ENCODE measurements at regions not wholly inside any gene's neighbourhood (a gene's known extent, or its start where the extent isn't known, plus 50 kb on each side); places are given as distances from the start of the nearest gene placed in this dataset.

DNA sequence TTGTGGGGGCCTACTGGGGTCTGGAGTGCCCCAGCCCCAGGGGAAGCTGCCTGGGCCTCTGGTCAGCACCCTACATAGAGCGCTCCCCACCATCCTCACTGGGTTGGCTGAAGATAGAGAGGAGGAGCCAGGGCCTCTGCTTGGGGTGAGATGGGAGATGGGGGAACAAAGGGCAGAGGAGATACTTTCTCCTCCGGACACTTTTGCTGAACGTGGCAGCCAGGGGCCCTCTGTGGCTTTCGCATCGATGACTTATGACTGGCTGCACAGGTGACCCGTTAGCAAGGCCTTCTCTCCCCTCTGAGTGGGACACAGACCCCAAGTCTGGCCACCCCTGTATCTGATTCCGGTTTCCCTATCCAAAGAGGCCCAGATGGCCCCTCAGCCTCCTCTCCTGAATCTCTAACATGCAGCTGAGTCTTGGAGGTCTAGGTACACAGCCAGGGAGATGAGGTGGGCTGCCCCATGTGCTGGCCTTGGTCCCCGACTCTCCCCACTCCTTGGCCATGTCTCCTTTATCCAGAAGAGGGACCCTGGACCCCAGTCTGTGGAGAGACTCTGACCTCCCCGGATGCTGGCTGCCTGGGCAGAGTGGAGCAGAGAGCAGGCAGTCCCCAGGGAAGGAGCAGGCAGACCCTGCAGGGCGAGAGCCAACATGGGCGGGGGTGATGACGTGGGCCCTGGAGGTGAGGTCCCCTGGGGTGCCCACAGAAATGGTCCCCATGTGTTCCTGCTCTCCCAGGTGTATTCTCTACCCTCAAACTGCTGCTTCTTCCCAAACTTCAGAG, 59.3 kb upstream of the NECTIN1 start:
- no peak for DNase-seq

DNA sequence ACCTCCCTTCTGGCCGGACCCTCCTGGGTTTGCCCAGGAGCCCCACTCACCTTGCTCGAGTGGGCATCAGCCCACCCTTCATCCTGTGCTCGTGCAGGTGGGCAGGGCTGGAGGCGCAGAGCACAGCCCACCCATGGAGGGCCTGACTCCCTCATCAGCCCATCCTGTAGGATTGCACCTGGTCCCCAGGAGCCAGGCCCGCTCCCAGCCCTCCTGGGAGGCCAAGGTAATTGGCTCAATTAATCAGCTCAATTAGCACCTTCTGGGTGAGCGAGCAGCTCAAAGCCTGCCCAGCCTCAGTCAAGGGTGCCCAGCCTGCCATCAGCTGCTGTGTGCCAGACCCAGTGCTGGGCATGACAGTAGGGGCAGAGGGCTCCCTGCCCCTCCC, 58.1 kb upstream of the NECTIN1 start:
- DNase-seq, result no peak

DNA sequence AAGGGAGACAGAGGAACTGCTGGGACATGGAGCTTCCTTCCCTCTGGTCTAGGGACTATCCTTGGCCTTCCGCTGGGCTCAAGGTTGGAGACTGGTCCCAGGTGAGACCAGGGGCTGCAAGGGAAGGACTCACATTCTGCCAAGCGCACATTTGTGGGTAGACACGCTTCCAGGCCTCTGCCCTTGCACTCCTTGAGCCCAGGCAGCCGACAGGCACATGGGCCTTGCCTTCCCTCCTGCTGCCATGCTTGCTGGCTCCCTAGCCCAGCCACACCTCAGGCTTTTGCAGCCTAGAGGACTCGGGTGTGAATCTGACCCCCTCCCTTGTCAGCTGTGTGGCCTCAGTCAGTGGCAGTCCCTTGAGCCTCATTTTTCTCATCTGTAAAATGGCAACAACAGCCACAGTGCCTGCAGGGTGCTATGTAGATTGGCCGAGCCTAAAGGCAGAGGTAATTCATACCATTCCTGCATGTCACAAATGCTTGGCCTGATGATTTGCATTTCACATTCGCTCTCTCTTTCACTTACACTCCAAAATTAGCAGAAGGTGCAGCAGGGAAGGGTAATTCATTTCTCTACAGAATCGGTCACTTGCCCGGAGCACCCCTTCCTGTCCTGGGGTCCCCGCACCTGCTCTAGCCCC, 57.6 kb upstream of the NECTIN1 start:
- DNase-seq, result no peak

DNA sequence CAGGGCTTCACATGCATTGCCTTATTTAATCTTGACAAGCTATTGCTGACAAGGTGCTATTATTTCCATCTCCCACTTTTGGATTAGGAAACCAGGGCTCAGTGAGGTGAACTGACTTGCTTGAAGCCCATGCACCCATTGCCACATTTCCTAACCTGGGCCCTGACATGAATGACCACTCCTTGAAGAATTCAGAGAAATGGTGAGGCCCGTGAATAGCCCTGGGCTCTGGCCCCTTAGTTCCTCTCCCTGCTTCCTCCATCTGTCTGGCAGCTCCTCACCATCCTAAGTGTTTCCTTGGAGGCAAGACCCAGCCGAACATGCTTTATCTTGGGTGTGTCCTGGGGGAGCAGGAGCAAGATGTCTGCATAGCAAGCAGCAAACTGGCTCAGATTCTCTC, 56.1 kb upstream of the NECTIN1 start:
- DNase-seq, result no peak

DNA sequence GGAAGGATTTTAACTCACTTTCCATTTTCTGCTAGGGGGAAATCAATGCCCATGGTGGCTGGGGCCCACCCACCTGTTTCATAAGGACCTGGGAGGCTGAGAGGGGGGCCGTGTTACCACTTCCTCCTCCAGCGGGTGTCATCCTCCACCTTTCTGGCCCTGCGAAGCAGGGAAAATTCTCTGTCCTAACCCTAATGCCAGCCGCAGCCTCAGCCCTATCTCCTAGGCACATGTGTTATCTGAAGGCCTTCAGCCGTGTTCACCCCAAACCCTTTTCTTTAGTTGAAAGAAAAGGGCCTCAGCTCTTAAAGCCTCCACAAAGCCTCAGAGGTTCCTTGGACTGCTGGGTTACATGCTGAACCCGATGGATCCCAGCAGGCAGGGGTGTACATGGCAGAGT, 55.4 kb upstream of the NECTIN1 start:
- DNase-seq, result no peak

DNA sequence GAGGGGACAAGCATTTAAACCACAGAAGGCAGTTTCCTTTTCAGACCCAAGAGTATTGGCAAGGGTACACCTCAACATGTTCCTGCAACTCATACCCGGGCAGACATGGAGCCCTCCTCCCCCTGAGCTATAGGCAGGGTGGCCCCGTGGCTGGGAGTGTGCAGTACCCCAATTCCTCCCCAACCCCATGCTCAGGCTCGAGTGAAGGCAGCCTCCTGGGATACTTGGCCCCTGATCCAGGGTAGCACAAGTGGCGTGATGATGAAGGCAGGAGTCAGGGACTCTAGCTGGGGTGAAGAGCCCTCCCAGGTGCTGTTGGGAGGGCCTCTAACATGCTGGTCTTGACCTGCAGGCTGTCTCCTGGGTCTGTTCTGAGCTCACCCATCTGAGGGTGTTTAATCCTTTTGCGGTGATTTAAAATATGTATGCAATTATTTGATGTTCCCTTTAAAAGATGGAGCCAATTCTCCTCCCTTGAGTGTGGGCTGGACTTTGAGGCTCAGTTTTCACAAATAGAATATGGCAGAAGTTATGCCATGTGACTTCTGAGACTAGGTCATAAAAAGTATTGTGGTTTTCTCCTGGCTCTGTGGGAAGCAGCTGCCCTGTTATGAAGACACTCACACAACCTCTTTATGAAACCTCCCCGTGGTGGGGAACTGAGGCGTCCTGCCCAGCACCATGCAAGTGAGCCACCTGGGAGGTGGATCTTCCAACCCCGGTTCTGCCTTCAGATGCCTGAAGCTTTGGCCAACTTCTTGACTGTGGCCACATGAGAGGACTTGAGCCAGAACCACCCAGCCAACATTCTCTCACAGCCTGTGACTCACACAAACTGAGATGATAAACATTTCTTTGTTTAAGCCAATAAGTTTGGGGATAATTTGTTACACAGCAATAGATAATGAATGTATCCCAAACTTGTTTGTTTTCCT, 54.7 kb upstream of the NECTIN1 start:
- DNase-seq, result no peak

DNA sequence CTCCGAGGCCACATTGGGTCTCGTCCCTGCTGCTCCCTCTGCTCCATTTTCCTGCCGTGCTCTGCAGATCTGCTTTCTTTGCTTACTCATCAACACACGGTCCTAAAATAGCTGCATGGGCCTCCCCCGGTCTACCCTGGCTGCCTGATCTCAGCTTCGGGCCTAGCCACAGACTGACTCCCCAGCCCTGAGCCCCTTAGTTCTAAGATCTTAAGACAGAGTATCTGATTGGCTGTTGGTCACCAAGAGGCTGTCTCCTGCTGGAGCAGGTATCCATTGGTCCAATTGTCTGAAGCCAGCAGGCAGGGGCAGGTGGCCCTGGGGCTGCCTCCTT, 53.7 kb upstream of the NECTIN1 start:
- DNase-seq, result peak; percentile 32

DNA sequence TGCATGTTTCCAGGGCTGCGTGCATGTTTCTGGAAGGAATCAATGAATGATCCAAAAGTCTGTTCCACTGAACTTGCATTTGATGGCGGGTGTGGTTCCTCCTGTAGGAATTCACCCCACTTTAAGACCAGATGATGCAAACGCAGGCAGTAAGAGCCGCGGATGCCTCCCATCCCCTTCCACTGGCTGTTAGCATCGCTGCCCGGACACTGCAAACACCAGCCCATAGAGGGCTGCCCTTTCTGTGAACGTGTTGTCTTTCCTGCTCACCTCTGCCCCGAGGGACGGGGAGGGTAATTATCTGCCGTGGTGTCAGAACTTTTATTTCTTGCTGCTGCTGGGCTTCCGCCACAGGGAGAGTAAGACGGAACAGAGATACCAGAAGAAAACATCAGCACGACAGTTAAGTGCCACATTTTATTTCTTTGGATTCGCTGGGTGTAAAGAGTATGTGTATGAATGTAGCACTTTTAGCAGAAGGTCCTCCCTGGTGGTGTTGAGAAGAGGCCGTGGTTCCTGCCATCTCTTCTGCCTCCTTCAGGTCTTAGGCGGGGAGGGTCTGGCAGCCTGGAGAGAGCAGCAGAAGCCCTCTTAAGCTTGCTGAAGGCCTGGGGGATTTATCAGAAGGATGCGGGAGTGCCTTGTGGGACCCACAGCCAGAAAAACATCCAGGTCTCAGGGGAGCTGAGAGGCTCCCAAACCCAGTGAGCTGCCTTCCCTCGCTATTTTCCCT, 53.2 kb upstream of the NECTIN1 start:
- DNase-seq, result no peak

DNA sequence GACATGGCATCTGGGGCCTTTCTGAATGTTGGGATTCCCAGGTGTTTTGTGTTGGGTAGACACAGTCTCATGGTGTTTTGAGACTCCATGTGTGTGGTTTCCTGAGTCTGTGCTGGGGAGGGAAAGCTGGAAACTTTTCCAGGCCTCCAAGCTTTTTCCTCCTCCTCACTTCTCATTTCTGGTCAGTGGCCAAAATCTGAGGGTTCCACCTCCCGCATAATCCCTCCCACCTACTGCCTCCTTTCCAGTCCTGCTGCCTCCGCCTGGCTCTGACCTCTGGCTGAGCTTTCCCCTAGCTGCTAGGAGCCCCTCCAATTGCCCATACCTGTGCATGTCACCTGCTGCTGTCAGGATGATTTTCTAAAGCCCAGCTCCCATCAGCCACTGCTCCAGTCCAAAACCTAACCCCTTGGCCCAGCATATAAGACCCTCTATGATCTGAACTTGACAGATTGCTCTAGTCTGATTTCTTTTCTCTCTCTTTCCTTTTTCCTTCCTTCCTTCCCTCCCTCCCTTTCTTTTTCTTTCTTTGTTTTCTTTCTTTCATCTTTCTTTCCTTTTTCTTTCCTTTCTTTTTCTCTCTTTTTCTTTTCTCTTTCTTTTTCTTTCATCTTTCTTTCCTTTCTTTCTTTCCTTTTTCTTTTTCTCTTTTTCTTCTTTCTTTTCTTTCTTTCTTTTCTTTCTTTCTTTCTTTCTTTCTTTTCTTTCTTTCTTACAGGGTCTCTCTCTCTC, 51.4 kb upstream of the NECTIN1 start:
- DNase-seq, result no peak

DNA sequence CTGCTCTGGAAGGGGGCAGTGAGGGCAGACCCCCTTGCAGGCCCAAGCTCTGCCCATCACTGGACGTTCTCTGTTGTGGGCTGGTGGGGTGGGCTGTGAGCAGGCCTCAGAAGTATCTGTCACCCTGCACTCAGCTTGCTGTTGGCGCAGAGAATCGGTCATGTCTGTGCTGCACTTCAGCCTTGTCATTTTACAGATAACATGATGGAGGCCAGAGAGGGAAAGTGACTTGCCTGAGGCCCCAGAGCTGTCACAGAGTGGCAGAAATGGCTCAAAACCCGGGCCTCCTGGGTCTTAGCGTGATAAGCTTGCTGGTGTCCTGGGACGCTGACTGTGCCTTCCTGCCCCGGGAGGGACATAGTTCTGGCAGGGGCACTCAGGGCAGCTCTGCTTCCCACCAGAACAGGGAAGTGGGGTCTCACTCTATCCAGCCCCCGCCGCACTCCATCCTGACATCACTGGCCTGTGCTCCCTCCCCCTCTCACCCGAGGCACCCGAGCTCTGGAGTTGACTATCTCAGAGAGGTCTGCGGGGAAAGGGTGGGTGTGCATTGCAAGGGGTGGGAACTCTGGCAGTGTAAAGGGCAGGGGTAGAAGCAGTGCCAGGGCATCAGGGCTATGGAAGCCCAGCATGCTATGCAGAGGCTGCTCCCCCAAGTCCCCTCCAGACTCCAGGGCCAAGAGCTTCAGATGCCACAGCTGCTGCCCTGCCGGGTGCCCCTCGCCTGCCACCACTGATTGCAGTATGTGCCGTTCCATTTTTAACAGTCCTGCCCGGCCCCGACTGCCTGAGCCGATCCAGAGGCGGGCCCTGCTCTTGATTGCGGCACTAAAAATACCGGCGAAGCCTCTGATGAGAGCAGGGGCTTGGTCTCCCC, 50.4 kb upstream of the NECTIN1 start:
- no peak for DNase-seq

Measured in NCI-H524 treated with DMSO at 0.1 percent for 48 hours (cell line).